ENCODE measurements at regions not wholly inside any gene's neighbourhood (a gene's known extent, or its start where the extent isn't known, plus 50 kb on each side); places are given as distances from the start of the nearest gene placed in this dataset.

GRCh38 chr7:16978358-16979244 lies 96.8 kb upstream of the AGR3 start:
- DNase-seq (ENCODE audit: low spot score) = peak; percentile 29

- DNase-seq (ENCODE audit: low spot score) = no peak
These were observed 98.8 kb upstream of the AGR3 start for GRCh38 chr7:16980539-16980938.

- DNase-seq (ENCODE audit: low spot score) = peak; percentile 41
These were observed 101.0 kb upstream of the AGR3 start for GRCh38 chr7:16982640-16983350.

GRCh38 chr7:16984375-16984774 lies 102.6 kb upstream of the AGR3 start:
- no peak for DNase-seq (ENCODE audit: low spot score)

- no peak for DNase-seq (ENCODE audit: low spot score)
These were observed 103.8 kb upstream of the AGR3 start for GRCh38 chr7:16985621-16986020.

- DNase-seq (ENCODE audit: low spot score) = no peak
These were observed 105.0 kb upstream of the AGR3 start for GRCh38 chr7:16986755-16987154.

GRCh38 chr7:16989811-16990413 lies 108.1 kb upstream of the AGR3 start:
- peak; percentile 65 for DNase-seq (ENCODE audit: low spot score)

GRCh38 chr7:16991551-16991950 lies 109.8 kb upstream of the AGR3 start:
- DNase-seq (ENCODE audit: low spot score) = no peak

- DNase-seq (ENCODE audit: low spot score) = no peak
These were observed 111.8 kb upstream of the AGR3 start for GRCh38 chr7:16993543-16993942.

GRCh38 chr7:16998481-16999051 lies 116.8 kb upstream of the AGR3 start:
- no peak for DNase-seq (ENCODE audit: low spot score)

- no peak for DNase-seq (ENCODE audit: low spot score)
These were observed 117.9 kb upstream of the AGR3 start for GRCh38 chr7:16999541-17000267.

- DNase-seq (ENCODE audit: low spot score) = no peak
These were observed 123.5 kb upstream of the AGR3 start for GRCh38 chr7:17005271-17005670.

GRCh38 chr7:17007841-17008240 lies 126.1 kb upstream of the AGR3 start:
- DNase-seq (ENCODE audit: low spot score) = no peak

- DNase-seq (ENCODE audit: low spot score) = peak; percentile 16
These were observed 127.4 kb upstream of the AGR3 start for GRCh38 chr7:17009007-17009719.

GRCh38 chr7:17009933-17010332 lies 128.2 kb upstream of the AGR3 start:
- DNase-seq (ENCODE audit: low spot score) = no peak

- DNase-seq (ENCODE audit: low spot score) = no peak
These were observed 129.0 kb upstream of the AGR3 start for GRCh38 chr7:17010637-17011300.

- DNase-seq (ENCODE audit: low spot score) = peak; percentile 11
These were observed 131.4 kb upstream of the AGR3 start for GRCh38 chr7:17013204-17013603.

- DNase-seq (ENCODE audit: low spot score) = no peak
These were observed 132.9 kb upstream of the AGR3 start for GRCh38 chr7:17014686-17015085.

- peak; percentile 56 for DNase-seq (ENCODE audit: low spot score)
These were observed 133.8 kb upstream of the AGR3 start for GRCh38 chr7:17015598-17016031.

- DNase-seq (ENCODE audit: low spot score) = no peak
These were observed 134.7 kb upstream of the AGR3 start for GRCh38 chr7:17016402-17017010.

All from AG20443 (cell line).